Hepatocyte (in vitro differentiated cells): ENCODE measurements at regions not wholly inside any gene's neighbourhood (a gene's known extent, or its start where the extent isn't known, plus 50 kb on each side); places are given as distances from the start of the nearest gene placed in this dataset.

Experiments
- DNase-seq: peaks from one replicate; pipeline ENCODE4 v3.0.0-alpha.2; 2016; ENCODE audit warnings: low spot score
- H2AFZ ChIP-seq: fragments of 200-600 bp; sonication (generic); 2 replicates; pipeline ENCODE4 v1.6.0; 2016; ENCODE audit warnings: antibody characterized with exemption, mild to moderate bottlenecking
- H3K27ac ChIP-seq: fragments of 200-600 bp; sonication (generic); 2 replicates; pipeline ENCODE4 v1.5.1; 2016; ENCODE audit warnings: mild to moderate bottlenecking
- H3K27me3 ChIP-seq: fragments of 200-600 bp; sonication (generic); 2 replicates; pipeline ENCODE4 v1.6.1; 2016
- H3K36me3 ChIP-seq: fragments of 200-600 bp; sonication (generic); replicated peaks from 2 replicates; pipeline ENCODE4 v1.5.1; 2016; ENCODE audit warnings: low read depth; ENCODE audit not compliant: insufficient read depth
- H3K4me1 ChIP-seq: fragments of 200-600 bp; sonication (generic); 2 replicates; pipeline ENCODE4 v1.5.1; 2016; ENCODE audit warnings: mild to moderate bottlenecking, moderate library complexity; ENCODE audit not compliant: insufficient read depth
- H3K4me2 ChIP-seq: fragments of 200-600 bp; sonication (generic); 2 replicates; pipeline ENCODE4 v1.6.0; 2016
- H3K4me3 ChIP-seq: fragments of 200-600 bp; sonication (generic); 2 replicates; pipeline ENCODE4 v1.5.1; 2016; ENCODE audit warnings: mild to moderate bottlenecking
- H3K79me2 ChIP-seq: fragments of 200-600 bp; sonication (generic); 2 replicates; pipeline ENCODE4 v1.6.0; 2017; ENCODE audit warnings: mild to moderate bottlenecking
- H3K9me2 ChIP-seq: fragments of 200-600 bp; sonication (generic); replicated peaks from 2 replicates; pipeline ENCODE4 v1.6.0; 2017; ENCODE audit warnings: mild to moderate bottlenecking; ENCODE audit not compliant: insufficient read depth
- H3K9me3 ChIP-seq: fragments of 200-600 bp; sonication (generic); 2 replicates; pipeline ENCODE4 v1.5.1; 2016; ENCODE audit warnings: low read depth, mild to moderate bottlenecking
- H4K20me1 ChIP-seq: fragments of 200-600 bp; sonication (generic); 2 replicates; pipeline ENCODE4 v1.6.0; 2016; ENCODE audit warnings: mild to moderate bottlenecking; ENCODE audit not compliant: insufficient read depth, poor library complexity, severe bottlenecking
- CTCF ChIP-seq: fragments of 200-600 bp; sonication (generic); IDR thresholded peaks from 2 replicates; pipeline ENCODE4 v1.5.1; 2016; ENCODE audit warnings: antibody characterized with exemption, mild to moderate bottlenecking; ENCODE audit not compliant: poor library complexity
- EZH2 ChIP-seq: fragments of 200-600 bp; sonication (generic); IDR thresholded peaks from 2 replicates; pipeline ENCODE4 v1.6.1; 2016; ENCODE audit warnings: antibody characterized with exemption, mild to moderate bottlenecking, borderline replicate concordance
- EZH2phosphoT487 ChIP-seq: fragments of 200-600 bp; sonication (generic); IDR thresholded peaks from one replicate; pipeline ENCODE4 v1.6.1; 2018; ENCODE audit warnings: antibody characterized with exemption, mild to moderate bottlenecking, low read depth, moderate library complexity; ENCODE audit not compliant: unreplicated experiment, severe bottlenecking
- WGBS: methylation state at CpG from one replicate; pipeline ENCODE4 v1.1.6; 2016; ENCODE audit warnings: low lambda C conversion rate; ENCODE audit errors: missing lambda C conversion rate; 5-methylcytosine and 5-hydroxymethylcytosine counted together

GRCh38 chr14:43056106-43056505, 1449.4 kb downstream of the LRFN5 start:
- DNase-seq, result no peak
- no peak overlapping the region for H2AFZ ChIP-seq
- no peaks in the 10 kb centered on the region for H3K9me2 ChIP-seq
- H3K4me1 ChIP-seq, result no peaks in the 10 kb centered on the region
- H4K20me1 ChIP-seq, result no peaks in the 10 kb centered on the region
- no peak overlapping the region for H3K4me3 ChIP-seq
- no peak for TF ChIP-seq CTCF
- TF ChIP-seq EZH2, result no peak
- no peak for TF ChIP-seq EZH2phosphoT487
- no peaks in the 10 kb centered on the region for H3K36me3 ChIP-seq
- H3K4me2 ChIP-seq, result no peak overlapping the region
- WGBS, result 71% methylated on average over 1 of the region's 1 CpG
- no peak overlapping the region for H3K27ac ChIP-seq
- H3K9me3 ChIP-seq, result no peaks in the 10 kb centered on the region
- no peaks in the 10 kb centered on the region for H3K27me3 ChIP-seq
- no peaks in the 10 kb centered on the region for H3K79me2 ChIP-seq

GRCh38 chr14:43052897-43053296, 1446.2 kb downstream of the LRFN5 start:
- H3K9me3 ChIP-seq, result no peaks in the 10 kb centered on the region
- no peaks in the 10 kb centered on the region for H3K27me3 ChIP-seq
- H3K9me2 ChIP-seq, result no peaks in the 10 kb centered on the region
- 80% methylated on average over 1 of the region's 1 CpG for WGBS
- no peaks in the 10 kb centered on the region for H3K4me1 ChIP-seq
- H3K4me2 ChIP-seq, result no peak overlapping the region
- TF ChIP-seq EZH2, result no peak
- no peak for TF ChIP-seq EZH2phosphoT487
- TF ChIP-seq CTCF, result no peak
- no peaks in the 10 kb centered on the region for H4K20me1 ChIP-seq
- H3K36me3 ChIP-seq, result no peaks in the 10 kb centered on the region
- H3K4me3 ChIP-seq, result no peak overlapping the region
- H3K27ac ChIP-seq, result no peak overlapping the region
- DNase-seq, result no peak
- no peaks in the 10 kb centered on the region for H3K79me2 ChIP-seq
- no peak overlapping the region for H2AFZ ChIP-seq

DNA sequence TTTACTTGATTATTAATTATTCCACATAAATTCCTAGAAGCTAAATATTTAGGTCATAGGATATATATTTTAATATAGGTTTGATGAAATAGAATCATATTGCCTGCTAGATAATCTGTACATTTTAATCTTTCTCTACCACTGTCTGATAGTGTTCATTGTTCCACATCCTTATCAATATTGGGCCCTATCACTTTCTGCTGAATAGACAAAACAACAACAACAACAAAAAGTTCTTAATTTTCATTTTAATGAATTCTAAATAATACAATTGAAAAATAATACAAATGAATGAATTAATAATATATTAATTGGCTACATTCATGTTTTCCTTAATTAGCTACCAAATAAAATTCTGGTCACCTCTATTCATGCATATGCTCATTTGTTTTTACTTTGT, 1437.2 kb downstream of the LRFN5 start:
- Histone ChIP-seq H3K4me1 (no peaks in the 10 kb centered on the region), H3K9me3 (no peaks in the 10 kb centered on the region), H3K9me2 (no peaks in the 10 kb centered on the region), H3K4me2 (no peak overlapping the region), H2AFZ (no peak overlapping the region), H4K20me1 (no peaks in the 10 kb centered on the region), H3K4me3 (no peak overlapping the region), H3K79me2 (no peaks in the 10 kb centered on the region), H3K27me3 (no peaks in the 10 kb centered on the region), H3K27ac (no peak overlapping the region), H3K36me3 (no peaks in the 10 kb centered on the region)
- no peak for TF ChIP-seq EZH2phosphoT487
- DNase-seq, result no peak

DNA sequence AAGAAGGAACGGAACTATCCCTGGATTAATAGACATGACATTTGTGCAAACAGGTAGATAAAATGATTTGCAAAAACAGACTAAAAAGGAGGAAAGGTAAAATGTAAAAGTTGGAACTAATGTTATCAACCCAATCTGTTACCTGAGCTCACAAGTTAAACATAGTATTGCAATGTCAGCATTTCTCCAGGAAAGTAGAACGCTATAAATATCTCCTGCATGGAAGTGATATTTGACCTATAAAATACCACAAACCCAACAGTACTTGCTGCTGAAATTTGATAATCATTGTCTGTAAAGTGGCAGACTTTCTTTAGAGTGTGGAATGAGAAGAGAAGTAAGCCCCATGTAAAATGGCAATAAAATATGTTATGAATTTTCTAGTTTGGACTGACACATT, 1435.7 kb downstream of the LRFN5 start:
- no peaks in the 10 kb centered on the region for H3K9me3 ChIP-seq
- no peaks in the 10 kb centered on the region for H3K4me1 ChIP-seq
- H2AFZ ChIP-seq, result no peak overlapping the region
- no peaks in the 10 kb centered on the region for H3K9me2 ChIP-seq
- H3K27ac ChIP-seq, result no peak overlapping the region
- no peaks in the 10 kb centered on the region for H3K27me3 ChIP-seq
- TF ChIP-seq EZH2 (no peak), CTCF (no peak), EZH2phosphoT487 (no peak)
- H3K4me2 ChIP-seq, result no peak overlapping the region
- WGBS, result 52% methylated on average over 2 of the region's 2 CpGs
- no peak for DNase-seq
- no peaks in the 10 kb centered on the region for H3K36me3 ChIP-seq
- H4K20me1 ChIP-seq, result no peaks in the 10 kb centered on the region
- no peaks in the 10 kb centered on the region for H3K79me2 ChIP-seq
- H3K4me3 ChIP-seq, result no peak overlapping the region
